Mammary epithelial cell (primary cell): ENCODE measurements at regions not wholly inside any gene's neighbourhood (a gene's known extent, or its start where the extent isn't known, plus 50 kb on each side); places are given as distances from the start of the nearest gene placed in this dataset.

Source experiments
- EZH2 ChIP-seq: IDR thresholded peaks from 2 replicates; pipeline ENCODE4 v1.6.1; 2012; ENCODE audit warnings: low read length, inconsistent platforms, borderline replicate concordance
- TF ChIP-seq, protein P1 (sequence below), 2 donors: IDR thresholded peaks in 1 of 2; conservative IDR thresholded peaks in 1 of 2; 2 replicates each; pipeline ENCODE4 v1.5.1; 2011 to 2012; ENCODE audit warnings: inconsistent platforms in 2 of 2, low read length in 2 of 2, mild to moderate bottlenecking in 2 of 2, control low read depth in 1 of 2, low read depth in 1 of 2; ENCODE audit not compliant: insufficient read depth in 1 of 2; ENCODE audit errors: extremely low read depth in 1 of 2

DNA sequence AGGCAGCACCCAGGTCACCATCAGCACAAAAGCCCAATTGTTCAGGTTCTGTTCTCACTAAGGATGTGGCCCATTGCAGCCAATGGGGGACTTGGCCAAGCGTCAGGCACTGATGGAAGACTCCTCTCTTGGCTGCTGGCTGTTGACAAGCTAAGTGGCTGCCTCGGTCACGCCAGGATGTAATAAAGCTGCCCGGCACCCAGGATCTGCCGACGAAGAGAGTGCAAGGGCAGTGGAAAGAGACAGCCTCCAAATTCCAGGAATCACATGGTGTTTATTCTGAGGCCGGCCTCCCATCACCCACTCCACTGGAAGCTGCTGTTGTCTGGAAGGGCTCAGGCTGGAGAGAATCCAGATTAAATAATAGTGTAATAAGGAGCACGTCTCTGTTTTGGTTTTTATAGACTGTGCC, 451.8 kb upstream of the TBX3 start:
- TF ChIP-seq, protein P1, sequence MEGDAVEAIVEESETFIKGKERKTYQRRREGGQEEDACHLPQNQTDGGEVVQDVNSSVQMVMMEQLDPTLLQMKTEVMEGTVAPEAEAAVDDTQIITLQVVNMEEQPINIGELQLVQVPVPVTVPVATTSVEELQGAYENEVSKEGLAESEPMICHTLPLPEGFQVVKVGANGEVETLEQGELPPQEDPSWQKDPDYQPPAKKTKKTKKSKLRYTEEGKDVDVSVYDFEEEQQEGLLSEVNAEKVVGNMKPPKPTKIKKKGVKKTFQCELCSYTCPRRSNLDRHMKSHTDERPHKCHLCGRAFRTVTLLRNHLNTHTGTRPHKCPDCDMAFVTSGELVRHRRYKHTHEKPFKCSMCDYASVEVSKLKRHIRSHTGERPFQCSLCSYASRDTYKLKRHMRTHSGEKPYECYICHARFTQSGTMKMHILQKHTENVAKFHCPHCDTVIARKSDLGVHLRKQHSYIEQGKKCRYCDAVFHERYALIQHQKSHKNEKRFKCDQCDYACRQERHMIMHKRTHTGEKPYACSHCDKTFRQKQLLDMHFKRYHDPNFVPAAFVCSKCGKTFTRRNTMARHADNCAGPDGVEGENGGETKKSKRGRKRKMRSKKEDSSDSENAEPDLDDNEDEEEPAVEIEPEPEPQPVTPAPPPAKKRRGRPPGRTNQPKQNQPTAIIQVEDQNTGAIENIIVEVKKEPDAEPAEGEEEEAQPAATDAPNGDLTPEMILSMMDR (conservative IDR thresholded peaks at IDR 0.05 in 1 of 2, IDR thresholded peaks at IDR 0.05 in 1 of 2; ENCODE audit: extremely low read depth in 1 of 2, insufficient read depth in 1 of 2, low read depth in 1 of 2, low read length in 2 of 2), result no peak
- TF ChIP-seq EZH2, result no peak
